H1 (cell line): ENCODE measurements at regions not wholly inside any gene's neighbourhood (a gene's known extent, or its start where the extent isn't known, plus 50 kb on each side); places are given as distances from the start of the nearest gene placed in this dataset.

Experiments used
- RBBP5 ChIP-seq: IDR thresholded peaks from 2 replicates; pipeline ENCODE4 v1.7.1; 2012; ENCODE audit warnings: low read depth, mild to moderate bottlenecking, inconsistent platforms, low read length, moderate library complexity, borderline replicate concordance
- SIN3A ChIP-seq, 2 experiments: IDR thresholded peaks in 1 of 2; conservative IDR thresholded peaks in 1 of 2; 2 replicates each; pipeline ENCODE4 v1.6.1; 2011 to 2012; ENCODE audit warnings: low read length in 2 of 2, improper control_type of control experiment in 1 of 2, low read depth in 1 of 2, mild to moderate bottlenecking in 1 of 2

DNA sequence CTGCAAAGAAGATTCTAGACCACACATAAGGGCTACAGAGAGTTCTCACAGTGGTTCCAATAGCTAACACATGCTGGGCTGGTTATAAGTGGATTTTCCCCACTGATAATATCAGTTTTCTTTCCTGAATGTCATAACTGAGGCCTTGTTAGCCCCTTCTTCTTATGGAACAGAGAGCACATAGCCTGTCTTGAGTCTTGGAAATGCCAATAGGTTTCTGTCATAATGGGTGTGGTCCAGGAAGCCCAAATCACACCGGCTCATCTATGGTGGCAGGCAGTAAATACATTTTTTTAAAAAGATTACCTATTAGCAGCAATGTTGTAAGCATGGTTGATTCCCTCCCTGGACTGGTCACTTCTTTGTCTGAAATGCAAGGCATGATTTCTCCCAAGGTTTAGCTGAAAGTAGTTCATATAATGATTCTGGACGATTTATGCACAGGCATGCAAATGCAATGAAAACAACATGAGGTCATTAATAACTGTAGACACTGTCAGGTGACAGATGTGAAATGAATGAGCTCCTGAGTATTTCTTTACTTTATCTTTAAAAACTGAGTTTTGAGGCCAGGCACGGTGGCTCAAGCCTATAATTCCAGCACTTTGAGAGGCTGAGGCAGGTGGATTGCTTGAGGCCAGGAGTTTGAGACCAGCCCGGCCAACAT, 67.2 kb upstream of the ATP2C1 start (continued):
- TF ChIP-seq RBBP5 (no peak), SIN3A (conservative IDR thresholded peaks at IDR 0.05 in 1 of 2, IDR thresholded peaks at IDR 0.05 in 1 of 2; ENCODE audit: low read depth in 1 of 2, low read length in 2 of 2) (no peak)
